ENCODE measurements at regions not wholly inside any gene's neighbourhood (a gene's known extent, or its start where the extent isn't known, plus 50 kb on each side); places are given as distances from the start of the nearest gene placed in this dataset.
A peak's percentile ranks its signal among the peaks of the same experiment; 100 is the strongest.

DNA sequence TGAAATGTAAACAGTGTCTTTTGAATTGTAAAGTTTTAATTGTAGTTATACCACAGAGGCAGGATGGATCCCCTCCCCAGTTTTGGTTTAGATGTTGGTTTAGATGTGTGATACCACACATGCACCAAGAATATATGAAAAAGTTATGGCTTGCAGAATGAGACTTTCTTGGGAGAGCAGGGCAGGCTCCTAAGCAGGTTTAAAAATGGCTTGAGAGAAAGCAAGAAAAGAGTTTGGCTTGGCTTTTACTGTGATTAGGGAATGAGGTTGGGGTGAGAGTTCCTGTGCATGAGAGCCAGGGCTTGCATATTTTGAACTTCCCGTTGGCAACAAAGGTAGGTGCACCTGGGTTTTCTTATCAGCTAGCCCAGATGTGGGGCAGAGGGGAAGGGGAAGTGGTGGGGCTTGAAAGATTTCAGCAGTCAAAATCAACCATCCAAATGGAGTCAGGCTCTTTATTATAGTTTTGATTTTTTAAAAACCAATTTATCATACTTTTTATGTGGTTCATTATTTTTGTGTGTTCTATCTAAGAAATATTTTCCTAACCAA, 246.9 kb downstream of the MTX2 start:
- no peaks in the 10 kb centered on the region for H3K9me3 ChIP-seq (replicated peaks)
- no peak overlapping the region for H3K4me3 ChIP-seq
- no peaks in the 10 kb centered on the region for H3K36me3 ChIP-seq
- H3K27ac ChIP-seq, result no peak overlapping the region
- DNase-seq, result no peak
- no peaks in the 10 kb centered on the region for H3K27me3 ChIP-seq
- H3K4me1 ChIP-seq, result no peaks in the 10 kb centered on the region

DNA sequence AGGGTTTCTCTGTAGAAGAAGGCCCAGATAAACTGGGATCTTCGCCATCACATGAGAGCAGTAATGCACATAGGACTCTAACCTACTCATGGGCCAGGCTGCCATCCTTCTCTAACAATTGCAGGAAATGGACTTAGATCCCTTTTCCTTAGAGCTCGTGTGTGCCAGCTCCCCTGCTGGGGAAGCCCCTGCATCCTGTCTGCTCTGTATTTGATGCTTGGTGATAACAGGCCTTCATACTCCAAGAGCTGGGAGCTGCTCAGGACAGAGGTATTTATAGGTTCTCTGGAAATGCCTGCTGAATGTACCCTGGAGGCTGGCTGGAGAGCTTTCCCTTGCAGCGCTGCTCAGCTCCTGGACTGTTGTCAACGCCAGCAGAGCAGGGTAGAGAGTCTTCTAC, 249.6 kb downstream of the MTX2 start:
- Histone ChIP-seq H3K27me3 (no peaks in the 10 kb centered on the region), H3K4me1 (no peaks in the 10 kb centered on the region), H3K4me3 (no peak overlapping the region), H3K9me3 (replicated peaks) (no peaks in the 10 kb centered on the region), H3K27ac (no peak overlapping the region), H3K36me3 (no peaks in the 10 kb centered on the region)
- no peak for DNase-seq

DNA sequence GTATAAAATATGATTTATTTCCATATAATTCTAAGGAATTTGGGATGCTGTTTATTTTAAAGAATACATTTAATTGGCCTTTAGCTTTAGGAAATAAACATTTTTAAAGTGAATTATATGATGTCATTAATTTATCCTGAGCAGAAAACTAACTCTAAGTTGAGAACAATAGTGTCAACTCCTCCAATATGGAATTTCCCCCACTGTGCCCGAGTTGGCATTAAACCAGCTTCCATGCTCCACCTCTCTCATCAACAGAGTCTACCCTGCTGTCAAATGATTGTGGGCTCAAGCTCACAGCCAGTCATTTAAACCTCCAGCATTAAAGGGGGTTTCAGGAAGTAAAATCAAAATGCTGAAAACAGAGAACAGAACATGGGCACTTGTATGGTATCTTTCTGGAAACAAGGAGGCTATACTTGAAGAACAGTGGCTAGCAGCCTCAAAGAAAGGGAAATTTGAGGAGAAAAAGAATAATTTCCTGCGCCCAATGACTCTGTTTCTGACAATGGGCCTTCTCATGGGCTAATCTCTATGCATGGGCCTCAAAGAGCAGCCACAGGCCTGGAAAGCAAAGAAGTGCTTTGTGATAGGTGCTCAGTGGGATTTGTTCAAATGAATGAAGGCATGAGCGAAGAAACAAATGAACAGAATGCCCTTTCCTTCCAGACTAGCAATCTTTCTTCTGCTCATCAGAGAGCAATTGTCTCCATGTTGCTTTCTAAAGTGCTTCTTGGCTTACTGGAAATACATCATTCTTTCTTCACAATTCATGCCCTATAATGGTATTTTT, 252.8 kb downstream of the MTX2 start:
- H3K9me3 ChIP-seq (replicated peaks), result no peaks in the 10 kb centered on the region
- H3K27me3 ChIP-seq, result no peaks in the 10 kb centered on the region
- no peaks in the 10 kb centered on the region for H3K36me3 ChIP-seq
- no peak overlapping the region for H3K4me3 ChIP-seq
- no peak overlapping the region for H3K27ac ChIP-seq
- H3K4me1 ChIP-seq, result no peaks in the 10 kb centered on the region
- DNase-seq, result no peak

DNA sequence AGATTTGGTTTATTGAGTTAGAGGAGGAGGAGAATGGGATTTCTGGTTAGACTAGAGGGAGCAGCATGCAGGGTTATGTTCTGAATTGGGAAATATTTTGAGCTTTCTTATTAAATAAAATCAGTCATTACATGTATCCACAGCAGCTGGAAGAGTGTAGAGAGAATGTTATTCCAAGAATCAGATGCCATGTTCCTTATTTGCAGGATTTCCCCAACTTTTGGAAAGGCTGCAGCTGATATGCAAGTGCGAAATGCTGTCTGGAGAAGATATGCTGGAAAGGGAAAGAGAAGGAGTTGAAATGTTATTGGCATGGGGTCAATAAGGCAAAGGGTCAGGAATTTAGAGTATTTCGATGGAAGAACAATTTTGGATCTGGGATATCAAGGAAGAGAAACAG, 255.8 kb downstream of the MTX2 start:
- Histone ChIP-seq H3K27me3 (no peaks in the 10 kb centered on the region), H3K36me3 (no peaks in the 10 kb centered on the region), H3K27ac (no peak overlapping the region), H3K4me3 (no peak overlapping the region), H3K9me3 (replicated peaks) (no peaks in the 10 kb centered on the region), H3K4me1 (no peaks in the 10 kb centered on the region)
- no peak for DNase-seq

DNA sequence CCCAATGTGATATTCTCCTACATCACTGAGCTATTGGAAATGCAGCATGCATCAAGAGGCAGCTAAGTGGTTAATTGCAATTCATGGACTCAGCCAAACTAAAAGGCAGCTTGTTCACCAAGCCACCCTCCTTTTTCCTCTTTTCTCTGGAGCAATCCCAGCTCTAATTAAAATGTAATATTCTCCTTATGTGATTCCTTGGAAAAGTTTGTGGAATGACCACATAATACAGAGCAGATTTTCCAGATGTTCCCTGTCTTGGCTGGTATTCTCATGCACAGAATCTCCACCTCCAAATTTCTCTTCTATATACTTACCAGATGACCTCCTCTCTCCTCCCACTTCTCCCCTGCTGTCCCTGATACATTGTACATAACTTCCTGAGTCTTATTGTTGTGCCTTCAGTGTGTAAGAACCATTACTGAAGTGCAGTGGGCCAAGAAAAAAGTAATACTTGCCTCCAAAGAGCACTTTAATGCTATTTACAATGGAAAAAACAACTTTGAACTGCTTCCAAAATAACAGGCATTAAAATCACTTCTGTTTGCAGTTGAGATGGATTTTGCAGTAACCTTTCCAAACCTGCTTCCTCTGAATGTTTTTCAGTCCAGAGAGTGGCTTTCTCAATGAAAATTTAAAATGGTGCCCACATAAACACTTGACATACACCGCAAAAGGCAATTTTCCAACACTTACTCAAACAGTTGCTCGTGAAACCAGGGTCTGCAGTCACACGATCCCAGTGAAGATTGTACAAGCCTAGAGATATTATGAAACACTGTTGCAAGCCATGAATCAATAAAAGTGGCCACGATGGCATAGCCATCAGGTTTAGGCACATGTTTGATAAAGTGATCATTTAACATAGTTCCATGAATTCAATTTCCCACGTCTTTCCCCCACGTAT, 258.0 kb downstream of the MTX2 start:
- Histone ChIP-seq H3K27me3 (no peaks in the 10 kb centered on the region), H3K36me3 (no peaks in the 10 kb centered on the region), H3K4me3 (no peak overlapping the region), H3K9me3 (replicated peaks) (no peaks in the 10 kb centered on the region), H3K27ac (no peak overlapping the region), H3K4me1 (no peaks in the 10 kb centered on the region)
- no peak for DNase-seq

DNA sequence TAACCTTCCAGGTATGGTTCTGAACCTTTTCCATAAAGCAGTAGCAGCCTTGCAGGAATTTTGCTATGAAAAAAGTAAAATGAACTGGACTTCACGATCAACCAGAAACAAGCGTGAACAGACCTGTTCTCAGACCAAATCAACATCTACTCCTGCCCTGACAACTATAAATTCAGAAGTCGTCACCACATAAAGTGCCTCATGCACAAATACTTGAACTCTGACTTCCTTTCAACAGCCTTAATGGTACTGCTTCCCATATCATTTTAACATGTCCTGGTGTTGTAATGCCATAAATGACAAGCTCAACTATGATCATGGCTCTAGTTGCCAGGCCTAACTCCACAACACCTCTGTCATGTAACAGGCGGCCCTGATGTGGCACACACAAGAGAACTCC, 262.4 kb downstream of the MTX2 start:
- Histone ChIP-seq H3K27me3 (no peaks in the 10 kb centered on the region), H3K4me1 (peaks cover 5% of the 10 kb centered on the region), H3K9me3 (replicated peaks) (no peaks in the 10 kb centered on the region), H3K27ac (no peak overlapping the region), H3K4me3 (no peak overlapping the region), H3K36me3 (no peaks in the 10 kb centered on the region)
- no peak for DNase-seq

DNA sequence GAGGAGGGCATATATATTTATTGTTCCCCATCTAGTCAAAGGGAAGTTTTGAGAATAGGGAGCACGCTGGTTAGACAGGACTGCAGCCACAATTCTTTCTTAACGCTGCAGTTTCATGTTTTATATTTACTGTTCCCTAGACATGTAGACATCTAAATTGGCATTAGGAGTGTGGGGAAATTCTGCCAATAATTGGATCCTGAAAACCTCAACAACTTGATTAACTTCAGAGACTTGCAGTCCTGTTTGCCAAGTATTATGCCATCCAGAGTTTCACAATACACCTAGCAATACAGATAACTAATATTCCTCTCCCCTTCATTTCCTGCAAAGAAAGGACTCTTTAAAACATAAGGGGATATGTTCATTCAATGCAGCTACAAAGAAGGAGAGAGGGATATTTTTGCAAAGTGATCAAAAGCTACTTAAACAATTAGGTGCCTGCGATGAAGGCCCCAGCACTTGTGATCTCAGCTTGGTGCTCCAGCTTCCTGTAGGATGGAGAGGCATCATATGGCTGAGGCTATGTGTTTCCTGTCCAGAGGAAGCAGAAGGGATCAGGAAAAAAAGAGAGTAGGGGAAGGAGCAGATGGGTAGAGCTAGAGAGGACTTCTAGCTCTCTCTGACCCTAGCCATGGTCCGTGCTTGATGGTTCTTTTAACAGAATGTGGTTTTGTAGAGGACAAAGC, 264.4 kb downstream of the MTX2 start:
- Histone ChIP-seq H3K36me3 (no peaks in the 10 kb centered on the region), H3K4me3 (no peak overlapping the region), H3K27me3 (no peaks in the 10 kb centered on the region), H3K27ac (no peak overlapping the region), H3K4me1 (peaks cover 8% of the 10 kb centered on the region), H3K9me3 (replicated peaks) (no peaks in the 10 kb centered on the region)
- no peak for DNase-seq

DNA sequence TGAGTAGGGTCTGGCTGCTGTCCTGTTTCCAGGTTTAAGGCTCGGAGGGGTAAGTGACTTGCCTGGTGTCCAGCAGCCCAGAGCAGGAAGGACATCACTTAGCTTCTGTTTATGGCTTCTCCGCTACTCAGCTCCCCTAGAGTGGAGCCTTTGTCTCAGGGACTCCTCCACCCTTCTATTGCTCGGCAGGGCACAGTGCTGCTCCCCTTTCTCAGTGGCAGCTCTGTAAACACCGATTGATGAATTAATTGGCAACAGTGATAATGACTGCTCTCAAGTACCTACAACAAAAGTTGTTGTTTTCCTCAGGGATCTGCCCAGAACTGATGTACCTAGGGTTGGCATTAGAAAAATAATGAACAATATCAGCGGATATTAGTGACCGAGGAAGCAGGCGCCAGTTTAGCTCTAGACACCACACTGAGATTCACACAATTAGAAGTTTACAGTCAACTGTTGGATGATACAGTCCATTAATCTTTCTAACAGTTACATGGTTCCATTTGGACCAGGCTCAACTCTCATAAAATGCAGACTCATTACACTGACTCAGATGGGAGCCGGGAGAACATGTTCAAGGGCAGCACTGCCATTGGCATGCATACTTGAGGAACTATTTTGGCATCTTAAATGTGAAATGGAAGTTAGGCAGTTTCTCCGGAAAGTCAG, 265.7 kb downstream of the MTX2 start:
- Histone ChIP-seq H3K9me3 (replicated peaks) (no peaks in the 10 kb centered on the region), H3K4me3 (no peak overlapping the region), H3K36me3 (no peaks in the 10 kb centered on the region), H3K27me3 (no peaks in the 10 kb centered on the region), H3K4me1 (peaks cover 8% of the 10 kb centered on the region), H3K27ac (no peak overlapping the region)
- no peak for DNase-seq

DNA sequence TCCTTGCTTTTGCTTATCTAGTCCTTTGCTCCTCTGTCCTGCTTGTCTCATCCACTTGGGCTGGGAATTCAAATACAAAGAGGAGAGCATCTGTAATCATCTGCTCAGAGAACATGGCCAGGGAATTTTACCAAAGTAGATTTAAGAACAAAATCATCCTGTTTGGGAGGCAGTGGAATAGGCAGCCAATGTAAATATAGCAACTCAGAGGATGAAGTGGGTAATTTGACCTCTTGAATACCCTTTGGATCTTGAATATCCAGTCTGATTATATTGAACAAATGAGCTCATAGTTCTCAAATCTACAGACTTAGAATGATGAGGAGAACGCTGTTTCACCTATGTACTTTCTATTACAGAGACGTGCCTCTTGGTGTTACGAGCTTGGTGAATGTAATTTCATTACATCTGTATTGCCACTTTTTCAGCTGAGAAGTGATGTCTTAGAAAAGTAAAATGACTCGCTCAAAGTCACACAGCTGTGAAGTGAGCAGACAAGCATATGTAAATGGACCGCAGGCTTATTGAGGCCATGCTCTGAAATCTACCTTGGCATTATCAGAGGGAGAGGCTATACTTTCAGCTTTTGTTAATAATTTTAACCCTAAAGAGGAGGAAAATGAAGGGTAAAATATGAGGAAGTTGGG, 266.3 kb downstream of the MTX2 start:
- H3K36me3 ChIP-seq, result no peaks in the 10 kb centered on the region
- no peak overlapping the region for H3K27ac ChIP-seq
- no peak overlapping the region for H3K4me3 ChIP-seq
- DNase-seq, result no peak
- no peaks in the 10 kb centered on the region for H3K9me3 ChIP-seq (replicated peaks)
- H3K4me1 ChIP-seq, result peaks cover 8% of the 10 kb centered on the region
- no peaks in the 10 kb centered on the region for H3K27me3 ChIP-seq

DNA sequence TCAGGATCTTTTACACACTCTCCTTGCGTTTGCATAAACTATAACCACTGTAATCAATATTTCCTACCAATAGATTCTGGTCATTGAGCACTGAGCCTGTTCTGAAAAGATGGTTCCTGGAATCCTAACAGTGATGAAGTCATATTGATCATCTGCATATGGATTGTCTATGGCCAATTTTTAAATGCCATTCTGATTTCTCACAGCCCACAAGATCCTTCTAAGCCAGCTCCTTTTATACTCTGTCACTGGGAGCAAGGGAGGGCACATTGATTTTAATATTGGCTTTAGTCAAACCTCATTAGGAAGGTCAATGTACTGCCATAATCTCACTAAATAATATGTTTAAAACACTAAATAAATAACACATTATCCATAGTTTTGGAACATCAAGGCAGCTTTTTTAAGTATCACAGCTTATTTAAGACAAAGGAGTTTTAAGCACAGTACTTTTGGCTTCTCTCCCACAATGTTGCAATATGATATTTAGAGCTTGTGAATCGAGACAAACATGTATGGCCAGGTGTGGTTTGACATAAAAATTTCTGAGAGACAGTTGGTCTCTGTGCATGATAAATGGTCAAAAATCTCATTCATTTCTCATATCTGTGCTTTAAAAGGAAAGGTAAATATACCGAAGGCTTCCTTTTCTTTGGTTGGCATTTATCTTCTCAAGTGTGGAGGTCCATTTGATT, 267.3 kb downstream of the MTX2 start:
- Histone ChIP-seq H3K36me3 (no peaks in the 10 kb centered on the region), H3K4me1 (peaks cover 8% of the 10 kb centered on the region), H3K27me3 (no peaks in the 10 kb centered on the region), H3K27ac (no peak overlapping the region), H3K9me3 (replicated peaks) (no peaks in the 10 kb centered on the region), H3K4me3 (no peak overlapping the region)
- peak in 1 of 2 experiments; percentile 37 for DNase-seq

DNA sequence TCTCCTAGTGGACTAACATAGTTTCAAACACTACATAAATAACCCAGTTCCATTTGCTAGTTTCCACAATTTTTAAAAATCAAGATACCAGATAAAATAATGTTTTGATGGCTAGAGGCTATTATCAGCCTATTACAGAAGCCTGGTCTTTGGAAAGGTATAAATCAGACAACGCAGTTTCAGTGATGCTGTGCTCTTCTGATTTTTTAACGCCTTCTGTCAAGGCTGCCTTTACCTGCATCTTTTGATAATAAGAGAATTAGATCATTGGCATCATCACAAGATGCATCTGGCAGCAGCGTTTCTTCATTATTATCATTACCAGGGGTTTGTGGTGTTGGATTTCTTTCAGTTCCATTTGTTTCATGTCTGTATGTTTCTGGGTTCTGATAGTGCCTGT, 268.7 kb downstream of the MTX2 start:
- peaks cover 8% of the 10 kb centered on the region for H3K4me1 ChIP-seq
- no peaks in the 10 kb centered on the region for H3K9me3 ChIP-seq (replicated peaks)
- no peaks in the 10 kb centered on the region for H3K36me3 ChIP-seq
- no peak overlapping the region for H3K4me3 ChIP-seq
- H3K27me3 ChIP-seq, result no peaks in the 10 kb centered on the region
- H3K27ac ChIP-seq, result no peak overlapping the region
- DNase-seq, result no peak

DNA sequence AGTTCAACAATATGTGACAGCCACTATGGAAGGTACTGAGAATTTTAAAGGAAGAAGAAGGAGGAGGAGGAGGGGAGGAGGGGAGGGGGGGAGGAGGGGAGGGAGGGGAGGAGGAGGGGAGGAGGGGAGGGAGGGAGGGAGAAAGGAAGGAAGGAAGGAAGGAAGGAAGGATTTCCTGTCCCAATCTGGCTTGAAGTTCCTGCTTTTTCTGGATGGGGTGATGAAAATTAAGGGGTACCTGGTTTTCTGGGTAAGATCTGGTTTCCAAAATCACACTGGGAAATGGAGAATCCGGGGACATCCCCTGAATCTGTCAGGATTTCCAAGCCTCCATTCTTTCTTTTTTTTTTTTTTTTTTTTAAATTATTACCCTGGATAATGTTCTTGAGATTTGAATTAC, 271.8 kb downstream of the MTX2 start:
- H3K4me3 ChIP-seq, result no peak overlapping the region
- no peak for DNase-seq
- H3K27ac ChIP-seq, result no peak overlapping the region
- H3K4me1 ChIP-seq, result peaks cover 8% of the 10 kb centered on the region
- H3K27me3 ChIP-seq, result no peaks in the 10 kb centered on the region
- H3K36me3 ChIP-seq, result no peaks in the 10 kb centered on the region
- no peaks in the 10 kb centered on the region for H3K9me3 ChIP-seq (replicated peaks)

DNA sequence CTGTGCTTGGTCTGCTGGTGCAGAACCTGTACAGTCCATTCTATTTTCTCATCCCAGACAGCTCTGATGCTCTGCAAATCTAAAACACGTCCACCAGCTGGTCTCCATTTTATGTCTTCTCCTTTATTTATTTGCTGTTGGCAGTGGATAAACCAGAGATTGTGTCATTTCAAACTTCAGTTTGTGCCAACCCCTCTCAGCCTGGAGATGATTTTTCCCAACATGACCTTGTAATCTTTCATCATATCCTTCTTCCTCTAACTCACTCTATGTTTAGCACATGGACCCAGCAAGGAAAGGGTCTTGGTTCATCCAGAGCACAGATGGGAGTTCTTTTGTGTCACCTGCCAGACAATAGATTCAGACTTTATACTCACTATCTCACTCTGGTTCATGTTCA, 273.2 kb downstream of the MTX2 start:
- DNase-seq, result no peak
- Histone ChIP-seq H3K27ac (no peak overlapping the region), H3K4me3 (no peak overlapping the region), H3K27me3 (no peaks in the 10 kb centered on the region), H3K36me3 (no peaks in the 10 kb centered on the region), H3K9me3 (replicated peaks) (no peaks in the 10 kb centered on the region), H3K4me1 (no peaks in the 10 kb centered on the region)

DNA sequence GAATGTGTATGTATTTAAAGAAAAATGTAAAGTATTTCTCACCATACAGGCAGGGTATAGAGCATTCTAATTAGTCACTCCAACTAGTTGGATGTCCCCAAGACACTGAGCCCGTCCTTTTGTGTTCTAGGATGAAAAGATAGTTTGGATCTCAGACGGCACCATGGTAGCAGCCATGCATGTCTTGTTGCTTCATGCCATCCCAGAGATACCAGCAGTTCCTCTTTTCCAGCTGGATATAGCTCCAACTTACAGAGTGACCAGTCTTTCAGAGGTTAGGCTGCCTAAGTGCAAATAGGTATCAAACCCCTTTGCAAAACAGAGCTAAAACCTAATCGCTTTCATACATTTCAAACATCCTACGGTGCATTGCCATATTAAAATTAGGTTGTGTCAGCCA, 275.3 kb downstream of the MTX2 start:
- H3K4me1 ChIP-seq, result no peaks in the 10 kb centered on the region
- H3K9me3 ChIP-seq (replicated peaks), result no peaks in the 10 kb centered on the region
- DNase-seq, result no peak
- H3K27ac ChIP-seq, result no peak overlapping the region
- H3K27me3 ChIP-seq, result no peaks in the 10 kb centered on the region
- no peaks in the 10 kb centered on the region for H3K36me3 ChIP-seq
- H3K4me3 ChIP-seq, result no peak overlapping the region

Data from SJCRH30 (cell line).